ENCODE measurements at regions not wholly inside any gene's neighbourhood (a gene's known extent, or its start where the extent isn't known, plus 50 kb on each side); places are given as distances from the start of the nearest gene placed in this dataset.

GRCh38 chr6:140051521-140052512 lies 677.4 kb upstream of the CITED2 start:
- TF ChIP-seq CTCF (IDR thresholded peaks at IDR 0.05) (no peak), POLR2A (IDR thresholded peaks at IDR 0.05) (no peak)
